SK-N-SH (cell line): ENCODE measurements at regions not wholly inside any gene's neighbourhood (a gene's known extent, or its start where the extent isn't known, plus 50 kb on each side); places are given as distances from the start of the nearest gene placed in this dataset.

Experiments used
- CTCF ChIA-PET: fragments of 300-600, 350-600 bp; formaldehyde crosslinking; extraction: SDS; loops from one replicate; lab custom pipeline; 2021; lab: Yijun Ruan, JAX
- POLR2A ChIA-PET: fragments of 350-600 bp; sonication (Branson Sonifier 250); formaldehyde crosslinking; extraction: SDS; loops from one replicate; lab custom pipeline; 2020; ENCODE audit warnings: antibody characterized with exemption, inconsistent platforms; lab: Yijun Ruan, JAX
- DNase-seq: peaks from one replicate; pipeline ENCODE4 v3.0.0; 2012
- H2AFZ ChIP-seq: fragments of 200-600 bp; sonication (generic); 2 replicates; pipeline ENCODE4 v1.8.1; 2016; ENCODE audit warnings: antibody characterized with exemption, mild to moderate bottlenecking, low read depth
- H3F3A ChIP-seq: fragments of 200-600 bp; sonication (generic); replicated peaks from 2 replicates; pipeline ENCODE3; 2016; ENCODE audit warnings: antibody characterized with exemption, mild to moderate bottlenecking; ENCODE audit not compliant: insufficient read depth
- H3K27ac ChIP-seq, 2 experiments: fragments of 200-500 bp in 1 of 2; fragments of 200-600 bp in 1 of 2; sonication (Bioruptor generic) in 1 of 2; sonication (generic), shearing (Covaris generic) in 1 of 2; 2 replicates each; pipeline versions ENCODE4 v1.5.1 to v1.6.1; 2014 to 2016; ENCODE audit warnings: low read depth in 2 of 2, inconsistent platforms in 1 of 2, low read length in 1 of 2, mild to moderate bottlenecking in 1 of 2, mixed read lengths in 1 of 2
- H3K27me3 ChIP-seq: fragments of 200-600 bp; sonication (generic), shearing (Covaris generic); 2 replicates; pipeline ENCODE4 v1.6.1; 2016; ENCODE audit warnings: mixed run types; ENCODE audit not compliant: insufficient read depth
- H3K36me3 ChIP-seq, 2 experiments: fragments of 200-500 bp in 1 of 2; fragments of 200-600 bp in 1 of 2; sonication (Bioruptor generic) in 1 of 2; sonication (generic) in 1 of 2; replicated peaks in 1 of 2; 2 replicates each; pipeline versions ENCODE3 to v1.5.1; 2014 to 2016; ENCODE audit warnings: low read length in 1 of 2, mild to moderate bottlenecking in 1 of 2; ENCODE audit not compliant: insufficient read depth in 2 of 2, control insufficient read depth in 1 of 2
- H3K4me1 ChIP-seq, 2 experiments: fragments of 200-500 bp in 1 of 2; fragments of 200-600 bp in 1 of 2; sonication (Bioruptor generic) in 1 of 2; sonication (generic), shearing (Covaris generic) in 1 of 2; 2 replicates each; pipeline versions ENCODE4 v1.5.1 to v1.6.1; 2014 to 2016; ENCODE audit warnings: low read depth in 1 of 2, low read length in 1 of 2, mixed run types in 1 of 2; ENCODE audit not compliant: insufficient read depth in 2 of 2, control insufficient read depth in 1 of 2
- H3K4me2 ChIP-seq: fragments of 200-600 bp; sonication (generic), shearing (Covaris generic); 2 replicates; pipeline ENCODE4 v1.6.1; 2017; ENCODE audit warnings: mixed run types
- H3K4me3 ChIP-seq, 2 experiments: fragments of 200-500 bp in 1 of 2; fragments of 200-600 bp in 1 of 2; sonication (Bioruptor generic) in 1 of 2; sonication (generic), shearing (Covaris generic) in 1 of 2; 2 replicates each; pipeline versions ENCODE4 v1.5.1 to v1.8.1; 2014 to 2016; ENCODE audit warnings: low read depth in 2 of 2, inconsistent platforms in 1 of 2, low read length in 1 of 2, mild to moderate bottlenecking in 1 of 2, mixed read lengths in 1 of 2, moderate library complexity in 1 of 2
- H3K79me2 ChIP-seq: fragments of 200-600 bp; sonication (generic); 2 replicates; pipeline ENCODE4 v1.8.1; 2017; ENCODE audit warnings: mild to moderate bottlenecking; ENCODE audit not compliant: insufficient read depth
- H3K9ac ChIP-seq: fragments of 200-600 bp; sonication (generic); 2 replicates; pipeline ENCODE4 v1.6.1; 2017; ENCODE audit warnings: mixed run types
- H3K9me2 ChIP-seq: fragments of 200-600 bp; sonication (generic); 2 replicates; pipeline ENCODE4 v1.6.1; 2017; ENCODE audit warnings: mixed run types
- H3K9me3 ChIP-seq: fragments of 200-600 bp; sonication (generic); 2 replicates; pipeline ENCODE4 v1.6.1; 2017; ENCODE audit warnings: mixed run types, mild to moderate bottlenecking, moderate library complexity
- H4K20me1 ChIP-seq: fragments of 200-600 bp; sonication (generic); 2 replicates; pipeline ENCODE4 v1.6.1; 2017; ENCODE audit warnings: mild to moderate bottlenecking, mixed run types; ENCODE audit not compliant: insufficient read depth
- CHD2 ChIP-seq: fragments of 150-350 bp; IDR thresholded peaks from 2 replicates; pipeline ENCODE4 v1.6.1; 2018; ENCODE audit warnings: low read length; ENCODE audit not compliant: partially characterized antibody
- EP300 ChIP-seq, 2 experiments: IDR thresholded peaks; 2 replicates each; pipeline versions ENCODE4 v1.4.0 to v1.6.1; 2012; ENCODE audit warnings: borderline replicate concordance in 1 of 2, low read depth in 1 of 2, low read length in 1 of 2
- EZH2phosphoT487 ChIP-seq: fragments of 200-600 bp; sonication (generic); IDR thresholded peaks from 2 replicates; pipeline ENCODE4 v1.6.1; 2017; ENCODE audit warnings: low read depth, mixed run types, mild to moderate bottlenecking, antibody characterized with exemption, moderate library complexity, borderline replicate concordance
- FOXJ3 ChIP-seq: sonication (generic); formaldehyde crosslinking; IDR thresholded peaks from 2 replicates; pipeline ENCODE4 v1.5.1; 2020; ENCODE audit warnings: mild to moderate bottlenecking, missing genetic modification reagents
- NFIC ChIP-seq: IDR thresholded peaks from 2 replicates; pipeline ENCODE4 v1.4.0; 2012; ENCODE audit warnings: borderline replicate concordance
- PBX3 ChIP-seq: IDR thresholded peaks from 2 replicates; pipeline ENCODE4; 2012
- RFX5 ChIP-seq: IDR thresholded peaks from 2 replicates; pipeline ENCODE4 v1.6.1; 2012; ENCODE audit warnings: mild to moderate bottlenecking, improper control_type of control experiment, low read length
- SIN3A ChIP-seq: IDR thresholded peaks from 2 replicates; pipeline ENCODE4 v1.6.1; 2012; ENCODE audit warnings: low read depth, mild to moderate bottlenecking, low read length, moderate library complexity, borderline replicate concordance
- SMC3 ChIP-seq: IDR thresholded peaks from 2 replicates; pipeline ENCODE4 v1.6.1; 2012; ENCODE audit warnings: low read depth, low read length, improper control_type of control experiment
- TAF1 ChIP-seq: IDR thresholded peaks from 2 replicates; pipeline ENCODE4 v1.6.1; 2012; ENCODE audit warnings: low read depth, mild to moderate bottlenecking, low read length, moderate library complexity, borderline replicate concordance
- TCF12 ChIP-seq: IDR thresholded peaks from 2 replicates; pipeline ENCODE4 v1.4.0; 2012
- TEAD4 ChIP-seq: IDR thresholded peaks from 2 replicates; pipeline ENCODE4 v1.4.0; 2012; ENCODE audit warnings: mild to moderate bottlenecking, borderline replicate concordance; ENCODE audit not compliant: insufficient read depth
- WGBS: methylation state at CpG from one replicate; pipeline ENCODE4 v1.1.6; 2017; ENCODE audit warnings: low lambda C conversion rate; 5-methylcytosine and 5-hydroxymethylcytosine counted together
- TF ChIP-seq, protein P1 (sequence below): IDR thresholded peaks from 2 replicates; pipeline ENCODE4 v1.6.1; 2012; ENCODE audit warnings: mild to moderate bottlenecking, low read depth, low read length, moderate library complexity
- TF ChIP-seq, protein P2 (sequence below): fragments of 150-350 bp; IDR thresholded peaks from 2 replicates; pipeline ENCODE4 v1.6.1; 2017; ENCODE audit warnings: antibody characterized with exemption, low read length, low read depth, borderline replicate concordance
- TF ChIP-seq, protein P3 (sequence below): IDR thresholded peaks from 2 replicates; pipeline ENCODE4 v1.4.0; 2012; ENCODE audit warnings: low read depth, borderline replicate concordance

- Histone ChIP-seq H3K9ac (no peak overlapping the region), H3K79me2 (no peaks in the 10 kb centered on the region), H3K36me3 (no peaks in the 10 kb centered on the region), H3K27ac (no peak overlapping the region), H3K27me3 (no peaks in the 10 kb centered on the region), H3K4me3 (no peak overlapping the region), H2AFZ (no peak overlapping the region), H3F3A (no peaks in the 10 kb centered on the region), H4K20me1 (no peaks in the 10 kb centered on the region), H3K4me1 (no peaks in the 10 kb centered on the region), H3K9me3 (no peaks in the 10 kb centered on the region), H3K9me2 (no peaks in the 10 kb centered on the region), H3K4me2 (no peak overlapping the region)
- 5% methylated on average over 5 of the region's 5 CpGs for WGBS
- TF ChIP-seq, protein P1, sequence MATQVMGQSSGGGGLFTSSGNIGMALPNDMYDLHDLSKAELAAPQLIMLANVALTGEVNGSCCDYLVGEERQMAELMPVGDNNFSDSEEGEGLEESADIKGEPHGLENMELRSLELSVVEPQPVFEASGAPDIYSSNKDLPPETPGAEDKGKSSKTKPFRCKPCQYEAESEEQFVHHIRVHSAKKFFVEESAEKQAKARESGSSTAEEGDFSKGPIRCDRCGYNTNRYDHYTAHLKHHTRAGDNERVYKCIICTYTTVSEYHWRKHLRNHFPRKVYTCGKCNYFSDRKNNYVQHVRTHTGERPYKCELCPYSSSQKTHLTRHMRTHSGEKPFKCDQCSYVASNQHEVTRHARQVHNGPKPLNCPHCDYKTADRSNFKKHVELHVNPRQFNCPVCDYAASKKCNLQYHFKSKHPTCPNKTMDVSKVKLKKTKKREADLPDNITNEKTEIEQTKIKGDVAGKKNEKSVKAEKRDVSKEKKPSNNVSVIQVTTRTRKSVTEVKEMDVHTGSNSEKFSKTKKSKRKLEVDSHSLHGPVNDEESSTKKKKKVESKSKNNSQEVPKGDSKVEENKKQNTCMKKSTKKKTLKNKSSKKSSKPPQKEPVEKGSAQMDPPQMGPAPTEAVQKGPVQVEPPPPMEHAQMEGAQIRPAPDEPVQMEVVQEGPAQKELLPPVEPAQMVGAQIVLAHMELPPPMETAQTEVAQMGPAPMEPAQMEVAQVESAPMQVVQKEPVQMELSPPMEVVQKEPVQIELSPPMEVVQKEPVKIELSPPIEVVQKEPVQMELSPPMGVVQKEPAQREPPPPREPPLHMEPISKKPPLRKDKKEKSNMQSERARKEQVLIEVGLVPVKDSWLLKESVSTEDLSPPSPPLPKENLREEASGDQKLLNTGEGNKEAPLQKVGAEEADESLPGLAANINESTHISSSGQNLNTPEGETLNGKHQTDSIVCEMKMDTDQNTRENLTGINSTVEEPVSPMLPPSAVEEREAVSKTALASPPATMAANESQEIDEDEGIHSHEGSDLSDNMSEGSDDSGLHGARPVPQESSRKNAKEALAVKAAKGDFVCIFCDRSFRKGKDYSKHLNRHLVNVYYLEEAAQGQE, result no peak
- TF ChIP-seq SMC3 (no peak), TEAD4 (no peak), TCF12 (no peak), CHD2 (no peak), FOXJ3 (CRISPR knock-in tag) (no peak), SIN3A (no peak), RFX5 (no peak), EP300 (IDR thresholded peaks at IDR 0.05; ENCODE audit: borderline replicate concordance in 1 of 2, low read depth in 1 of 2, low read length in 1 of 2) (no peak), TAF1 (no peak), PBX3 (no peak), EZH2phosphoT487 (no peak), NFIC (no peak)
- TF ChIP-seq, protein P2, sequence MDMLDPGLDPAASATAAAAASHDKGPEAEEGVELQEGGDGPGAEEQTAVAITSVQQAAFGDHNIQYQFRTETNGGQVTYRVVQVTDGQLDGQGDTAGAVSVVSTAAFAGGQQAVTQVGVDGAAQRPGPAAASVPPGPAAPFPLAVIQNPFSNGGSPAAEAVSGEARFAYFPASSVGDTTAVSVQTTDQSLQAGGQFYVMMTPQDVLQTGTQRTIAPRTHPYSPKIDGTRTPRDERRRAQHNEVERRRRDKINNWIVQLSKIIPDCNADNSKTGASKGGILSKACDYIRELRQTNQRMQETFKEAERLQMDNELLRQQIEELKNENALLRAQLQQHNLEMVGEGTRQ, result no peak
- TF ChIP-seq, protein P3, sequence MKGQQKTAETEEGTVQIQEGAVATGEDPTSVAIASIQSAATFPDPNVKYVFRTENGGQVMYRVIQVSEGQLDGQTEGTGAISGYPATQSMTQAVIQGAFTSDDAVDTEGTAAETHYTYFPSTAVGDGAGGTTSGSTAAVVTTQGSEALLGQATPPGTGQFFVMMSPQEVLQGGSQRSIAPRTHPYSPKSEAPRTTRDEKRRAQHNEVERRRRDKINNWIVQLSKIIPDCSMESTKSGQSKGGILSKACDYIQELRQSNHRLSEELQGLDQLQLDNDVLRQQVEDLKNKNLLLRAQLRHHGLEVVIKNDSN, result no peak
- no peak for DNase-seq
- POLR2A ChIA-PET, result no interaction called here
- CTCF ChIA-PET, result no interaction called here
These were observed 617.6 kb downstream of the COL12A1 start for GRCh38 chr6:74588094-74588832.
